Spleen (tissue), 11 donors: ENCODE measurements at regions not wholly inside any gene's neighbourhood (a gene's known extent, or its start where the extent isn't known, plus 50 kb on each side); places are given as distances from the start of the nearest gene placed in this dataset.

Experiments used
- DNase-seq: peaks from one replicate; pipeline ENCODE4 v3.0.0-alpha.2; 2020
- H3K27ac ChIP-seq, 8 donors: fragments of 200-600 bp; sonication (generic) in 7 of 8; 1 replicate in 4 of 8; 2 replicates in 4 of 8; pipeline versions ENCODE4 v1.5.0 to v1.8.0; 2016 to 2021; ENCODE audit warnings: inconsistent platforms in 4 of 8, mild to moderate bottlenecking in 4 of 8, moderate library complexity in 1 of 8
- H3K27me3 ChIP-seq, 7 donors: fragments of 200-600 bp; sonication (generic) in 6 of 7; replicated peaks in 1 of 7; 1 replicate in 4 of 7; 2 replicates in 3 of 7; pipeline versions ENCODE4 v1.5.0 to v1.8.0; 2016 to 2021; ENCODE audit warnings: inconsistent platforms in 3 of 7, mild to moderate bottlenecking in 1 of 7
- H3K36me3 ChIP-seq, 6 donors: fragments of 200-600 bp; sonication (generic) in 5 of 6; 1 replicate in 4 of 6; 2 replicates in 2 of 6; pipeline versions ENCODE4 v1.5.0 to v1.8.0; 2016 to 2021; ENCODE audit warnings: inconsistent platforms in 2 of 6
- H3K4me1 ChIP-seq, 6 donors: fragments of 200-600 bp; sonication (generic) in 5 of 6; 1 replicate in 3 of 6; 2 replicates in 3 of 6; pipeline versions ENCODE4 v1.5.0 to v1.8.0; 2016 to 2021; ENCODE audit warnings: inconsistent platforms in 3 of 6
- H3K4me3 ChIP-seq, 8 donors: fragments of 200-600 bp; sonication (generic) in 7 of 8; 1 replicate in 4 of 8; 2 replicates in 4 of 8; pipeline versions ENCODE4 v1.5.0 to v1.8.0; 2016 to 2021; ENCODE audit warnings: inconsistent platforms in 4 of 8, mild to moderate bottlenecking in 4 of 8, moderate library complexity in 2 of 8
- H3K9me3 ChIP-seq, 8 donors: fragments of 200-600 bp; sonication (generic) in 7 of 8; 1 replicate in 4 of 8; 2 replicates in 4 of 8; pipeline versions ENCODE4 v1.5.0 to v1.8.0; 2016 to 2021; ENCODE audit warnings: inconsistent platforms in 4 of 8
- POLR2A ChIP-seq, 3 donors: fragments of 450-650 bp; IDR thresholded peaks; one replicate each; pipeline ENCODE4 v1.5.1; 2017; ENCODE audit warnings: antibody characterized with exemption in 3 of 3, mild to moderate bottlenecking in 1 of 3
- POLR2AphosphoS5 ChIP-seq, 3 donors: sonication (generic); formaldehyde crosslinking; IDR thresholded peaks; one replicate each; pipeline ENCODE4 v1.5.1; 2017; ENCODE audit warnings: antibody characterized with exemption in 3 of 3
- WGBS, 5 donors: extraction: QIAGEN DNeasy Blood & Tissue Kit in 3 of 5; methylation state at CpG; one replicate each; pipeline versions ENCODE4 v1.1.5 to v1.1.7; 2013 to 2018; 5-methylcytosine and 5-hydroxymethylcytosine counted together
- intact Hi-C: fragments of 100-400 bp; cut with DNase I; formaldehyde crosslinking; loops from one replicate; pipeline ENCODE4 v1.15.0; 2023; ENCODE audit warnings: low total_unique reads
- TF ChIP-seq, protein P1 (sequence below), 11 experiments: fragments of 200-600 bp in 7 of 11; fragments of 450-650 bp in 4 of 11; sonication (generic) in 4 of 11; IDR thresholded peaks in 8 of 11; conservative IDR thresholded peaks in 3 of 11; 1 replicate in 7 of 11; 2 replicates in 4 of 11; pipeline versions ENCODE4 v1.4.0 to v1.8.0; 2016 to 2021; ENCODE audit warnings: antibody characterized with exemption in 11 of 11, inconsistent platforms in 4 of 11, mild to moderate bottlenecking in 1 of 11
- donor health status: healthy with polysubstance abuse.
- donor health status: DM: no; HTN: no; CAD: no; lungs with moderate emphysema.
- donor health status: DM: no; HTN: no; CAD: no.
- donor health status: Bipolar disorder and iron deficiency.
- donor health status: healthy.
- donor health status: DM: no; HTN: no; CAD: no.
- donor health status: DM: yes; HTN: yes; CAD: no.

DNA sequence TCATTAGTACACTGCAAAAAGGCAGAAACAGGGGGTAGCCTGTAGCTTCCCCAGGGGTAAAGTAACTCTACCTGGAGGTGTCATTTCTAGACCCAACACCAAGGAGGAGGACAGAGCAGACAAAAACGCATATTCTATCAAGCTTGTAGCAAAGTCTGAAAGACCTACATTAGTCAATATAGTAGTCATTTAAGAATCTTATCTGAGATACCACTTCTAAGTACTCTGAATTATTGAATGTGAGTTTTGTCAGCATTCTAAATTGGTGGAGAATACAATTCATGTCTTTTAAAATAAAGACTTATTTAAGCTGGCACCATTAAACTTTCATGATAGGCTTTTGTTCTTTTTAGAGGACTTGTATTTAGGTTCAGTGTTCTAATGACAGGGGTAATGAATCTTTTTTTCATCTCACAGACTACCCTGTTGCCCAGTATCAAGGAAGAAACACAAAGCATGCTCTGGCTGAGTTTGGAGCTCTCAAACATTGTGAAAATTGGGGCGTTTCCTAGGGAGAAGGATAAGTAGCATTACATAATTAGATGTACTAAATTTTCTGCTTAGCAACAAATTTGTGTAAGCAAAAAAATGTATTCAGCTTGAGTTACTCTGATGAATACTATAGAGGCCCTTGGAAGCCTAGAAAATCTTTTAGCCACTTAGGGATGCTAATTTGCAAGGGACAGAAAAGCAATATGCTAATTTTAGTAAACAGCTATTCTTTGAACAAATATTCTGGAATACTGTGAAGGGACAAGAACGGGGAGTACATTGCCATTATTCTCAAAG lies 255.4 kb upstream of the HSF2 start:
- Histone ChIP-seq H3K27me3 (no peaks in the 10 kb centered on the region), H3K4me3 (no peak overlapping the region), H3K9me3 (no peaks in the 10 kb centered on the region), H3K36me3 (no peaks in the 10 kb centered on the region), H3K4me1 (no peaks in the 10 kb centered on the region), H3K27ac (no peak overlapping the region)
- no peak for DNase-seq
- WGBS, 5 donors: 65 to 82% (median 75%) methylated on average over 3 of the region's 3 CpGs
- no peak for TF ChIP-seq POLR2AphosphoS5 (IDR thresholded peaks at IDR 0.05)
- no peak for TF ChIP-seq POLR2A (IDR thresholded peaks at IDR 0.05)
- TF ChIP-seq, protein P1, sequence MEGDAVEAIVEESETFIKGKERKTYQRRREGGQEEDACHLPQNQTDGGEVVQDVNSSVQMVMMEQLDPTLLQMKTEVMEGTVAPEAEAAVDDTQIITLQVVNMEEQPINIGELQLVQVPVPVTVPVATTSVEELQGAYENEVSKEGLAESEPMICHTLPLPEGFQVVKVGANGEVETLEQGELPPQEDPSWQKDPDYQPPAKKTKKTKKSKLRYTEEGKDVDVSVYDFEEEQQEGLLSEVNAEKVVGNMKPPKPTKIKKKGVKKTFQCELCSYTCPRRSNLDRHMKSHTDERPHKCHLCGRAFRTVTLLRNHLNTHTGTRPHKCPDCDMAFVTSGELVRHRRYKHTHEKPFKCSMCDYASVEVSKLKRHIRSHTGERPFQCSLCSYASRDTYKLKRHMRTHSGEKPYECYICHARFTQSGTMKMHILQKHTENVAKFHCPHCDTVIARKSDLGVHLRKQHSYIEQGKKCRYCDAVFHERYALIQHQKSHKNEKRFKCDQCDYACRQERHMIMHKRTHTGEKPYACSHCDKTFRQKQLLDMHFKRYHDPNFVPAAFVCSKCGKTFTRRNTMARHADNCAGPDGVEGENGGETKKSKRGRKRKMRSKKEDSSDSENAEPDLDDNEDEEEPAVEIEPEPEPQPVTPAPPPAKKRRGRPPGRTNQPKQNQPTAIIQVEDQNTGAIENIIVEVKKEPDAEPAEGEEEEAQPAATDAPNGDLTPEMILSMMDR (IDR thresholded peaks at IDR 0.05 in 8 of 11, conservative IDR thresholded peaks at IDR 0.05 in 3 of 11): no peak
- intact Hi-C loops: no loop called here

DNA sequence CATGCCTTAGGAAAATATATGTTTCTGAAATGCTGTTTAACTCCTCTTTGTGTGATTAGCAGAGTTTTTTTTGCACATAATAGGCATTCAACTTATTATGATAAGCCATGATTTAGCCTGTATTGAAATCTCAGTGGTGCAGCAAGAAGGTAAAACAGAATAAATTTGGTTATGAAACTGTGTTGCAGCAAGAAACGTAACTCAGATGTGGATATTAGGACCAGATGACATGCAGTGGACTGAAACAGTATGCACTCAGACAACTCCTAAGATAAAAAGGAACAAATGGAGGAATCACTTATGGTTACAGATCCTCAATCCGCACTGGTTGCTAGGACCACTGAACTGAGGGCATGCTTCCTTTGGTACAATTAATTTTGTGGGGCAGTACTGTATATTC lies 254.2 kb upstream of the HSF2 start:
- TF ChIP-seq POLR2A (IDR thresholded peaks at IDR 0.05) (no peak), POLR2AphosphoS5 (IDR thresholded peaks at IDR 0.05) (no peak)
- TF ChIP-seq, protein P1 (IDR thresholded peaks at IDR 0.05 in 8 of 11, conservative IDR thresholded peaks at IDR 0.05 in 3 of 11): no peak
- H3K4me3 ChIP-seq: no peak overlapping the region
- intact Hi-C loops: no loop called here
- H3K4me1 ChIP-seq: no peaks in the 10 kb centered on the region
- H3K9me3 ChIP-seq: no peaks in the 10 kb centered on the region
- no peak overlapping the region for H3K27ac ChIP-seq
- H3K36me3 ChIP-seq: no peaks in the 10 kb centered on the region
- no peak for DNase-seq
- H3K27me3 ChIP-seq: no peaks in the 10 kb centered on the region
- WGBS, 5 donors: 73 to 88% (median 81%) methylated on average over 2 of the region's 2 CpGs

DNA sequence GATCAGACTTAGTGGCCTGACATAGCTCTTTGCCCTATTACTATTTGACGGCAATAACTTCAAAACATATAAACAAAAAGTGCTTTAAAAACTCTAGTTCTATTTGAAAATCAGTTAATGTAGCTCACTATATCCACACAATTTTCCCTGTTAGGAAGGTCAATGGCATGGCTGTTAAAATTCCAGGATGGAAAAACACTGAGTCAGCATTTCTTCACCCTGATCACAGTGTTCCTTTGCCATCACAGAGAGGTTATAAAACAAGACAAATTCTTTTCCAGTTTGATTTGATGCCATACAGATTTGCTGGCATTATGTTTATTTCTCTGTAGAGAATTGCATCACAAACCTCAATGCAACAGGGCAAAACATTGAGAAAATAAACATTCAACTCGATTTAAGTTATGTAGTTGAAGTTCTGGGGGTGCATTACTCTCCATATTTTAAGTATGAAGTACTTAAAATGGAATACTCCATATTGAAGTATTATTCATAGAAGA lies 253.7 kb upstream of the HSF2 start:
- 67 to 78% (median 71%) methylated on average over 2 of the region's 2 CpGs for WGBS, 5 donors
- no peak overlapping the region for H3K4me3 ChIP-seq
- intact Hi-C loops: no loop called here
- H3K9me3 ChIP-seq: no peaks in the 10 kb centered on the region
- no peaks in the 10 kb centered on the region for H3K36me3 ChIP-seq
- no peak for TF ChIP-seq POLR2A (IDR thresholded peaks at IDR 0.05)
- TF ChIP-seq, protein P1 (IDR thresholded peaks at IDR 0.05 in 8 of 11, conservative IDR thresholded peaks at IDR 0.05 in 3 of 11): no peak
- no peak for TF ChIP-seq POLR2AphosphoS5 (IDR thresholded peaks at IDR 0.05)
- no peaks in the 10 kb centered on the region for H3K27me3 ChIP-seq
- no peaks in the 10 kb centered on the region for H3K4me1 ChIP-seq
- DNase-seq: no peak
- H3K27ac ChIP-seq: no peak overlapping the region

DNA sequence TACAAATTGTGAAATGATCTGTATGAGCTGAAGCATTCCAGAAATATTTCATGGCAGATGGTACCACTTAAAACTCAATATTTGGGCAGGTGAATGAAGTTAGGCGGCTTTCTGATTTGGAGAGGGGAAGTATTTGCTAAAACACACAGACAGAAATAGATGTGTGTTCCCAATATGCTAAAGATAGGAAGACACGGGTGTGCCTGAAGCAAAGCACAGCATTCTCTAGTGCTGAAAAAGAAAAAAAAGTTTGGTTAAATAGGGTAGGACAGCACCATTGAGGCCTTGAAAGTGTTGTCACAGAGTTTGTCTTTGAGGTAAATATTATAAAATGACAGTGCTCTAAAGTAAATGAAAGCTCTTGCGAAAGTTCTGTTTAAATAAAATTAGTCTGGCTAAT lies 252.2 kb upstream of the HSF2 start:
- intact Hi-C loops: no loop called here

More for the DNA sequence above, 252.2 kb upstream of the HSF2 start:
- no peak overlapping the region for H3K27ac ChIP-seq
- TF ChIP-seq POLR2A (IDR thresholded peaks at IDR 0.05) (no peak), POLR2AphosphoS5 (IDR thresholded peaks at IDR 0.05) (no peak)
- TF ChIP-seq, protein P1 (IDR thresholded peaks at IDR 0.05 in 8 of 11, conservative IDR thresholded peaks at IDR 0.05 in 3 of 11): no peak
- no peaks in the 10 kb centered on the region for H3K36me3 ChIP-seq
- no peaks in the 10 kb centered on the region for H3K4me1 ChIP-seq
- no peaks in the 10 kb centered on the region for H3K9me3 ChIP-seq
- no peaks in the 10 kb centered on the region for H3K27me3 ChIP-seq
- DNase-seq: no peak
- WGBS, 5 donors: 84 to 96% (median 89%) methylated on average over 3 of the region's 3 CpGs
- no peak overlapping the region for H3K4me3 ChIP-seq
